ENCODE measurements at regions not wholly inside any gene's neighbourhood (a gene's known extent, or its start where the extent isn't known, plus 50 kb on each side); places are given as distances from the start of the nearest gene placed in this dataset.

DNA sequence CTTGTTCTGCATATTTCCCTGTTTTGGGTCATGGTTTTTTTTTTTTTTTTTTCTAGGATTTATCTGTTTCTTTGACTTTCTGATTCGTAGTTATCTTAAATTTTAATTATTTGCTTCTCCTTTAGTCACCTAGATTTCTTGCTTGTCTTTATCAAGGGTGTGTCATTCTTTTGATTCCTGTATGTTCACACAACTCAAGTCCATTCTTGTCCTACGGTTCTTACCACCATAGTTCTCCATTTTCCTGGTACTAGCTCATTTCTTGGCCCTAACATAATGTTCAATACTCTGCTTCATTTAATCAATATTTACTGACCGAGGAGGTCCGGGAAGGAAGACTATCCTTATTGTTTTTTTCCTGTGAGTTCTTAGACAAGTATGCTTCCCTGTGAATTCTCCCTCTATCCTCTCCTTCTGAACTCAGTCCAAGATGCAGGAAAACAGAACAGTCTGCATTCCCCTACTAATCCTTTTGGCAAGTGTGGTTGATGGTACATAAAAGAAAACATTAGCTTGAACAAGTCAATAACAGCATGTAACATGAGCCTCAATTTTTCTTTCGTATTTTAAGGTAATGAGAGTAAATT lies 1346.4 kb upstream of the SEL1L start:
- TF ChIP-seq CTCF (IDR thresholded peaks at IDR 0.05), result no peak
- no peak for TF ChIP-seq TCF7L2 (IDR thresholded peaks at IDR 0.05; ENCODE audit: low read depth, low read length)
- TF ChIP-seq, protein P1, sequence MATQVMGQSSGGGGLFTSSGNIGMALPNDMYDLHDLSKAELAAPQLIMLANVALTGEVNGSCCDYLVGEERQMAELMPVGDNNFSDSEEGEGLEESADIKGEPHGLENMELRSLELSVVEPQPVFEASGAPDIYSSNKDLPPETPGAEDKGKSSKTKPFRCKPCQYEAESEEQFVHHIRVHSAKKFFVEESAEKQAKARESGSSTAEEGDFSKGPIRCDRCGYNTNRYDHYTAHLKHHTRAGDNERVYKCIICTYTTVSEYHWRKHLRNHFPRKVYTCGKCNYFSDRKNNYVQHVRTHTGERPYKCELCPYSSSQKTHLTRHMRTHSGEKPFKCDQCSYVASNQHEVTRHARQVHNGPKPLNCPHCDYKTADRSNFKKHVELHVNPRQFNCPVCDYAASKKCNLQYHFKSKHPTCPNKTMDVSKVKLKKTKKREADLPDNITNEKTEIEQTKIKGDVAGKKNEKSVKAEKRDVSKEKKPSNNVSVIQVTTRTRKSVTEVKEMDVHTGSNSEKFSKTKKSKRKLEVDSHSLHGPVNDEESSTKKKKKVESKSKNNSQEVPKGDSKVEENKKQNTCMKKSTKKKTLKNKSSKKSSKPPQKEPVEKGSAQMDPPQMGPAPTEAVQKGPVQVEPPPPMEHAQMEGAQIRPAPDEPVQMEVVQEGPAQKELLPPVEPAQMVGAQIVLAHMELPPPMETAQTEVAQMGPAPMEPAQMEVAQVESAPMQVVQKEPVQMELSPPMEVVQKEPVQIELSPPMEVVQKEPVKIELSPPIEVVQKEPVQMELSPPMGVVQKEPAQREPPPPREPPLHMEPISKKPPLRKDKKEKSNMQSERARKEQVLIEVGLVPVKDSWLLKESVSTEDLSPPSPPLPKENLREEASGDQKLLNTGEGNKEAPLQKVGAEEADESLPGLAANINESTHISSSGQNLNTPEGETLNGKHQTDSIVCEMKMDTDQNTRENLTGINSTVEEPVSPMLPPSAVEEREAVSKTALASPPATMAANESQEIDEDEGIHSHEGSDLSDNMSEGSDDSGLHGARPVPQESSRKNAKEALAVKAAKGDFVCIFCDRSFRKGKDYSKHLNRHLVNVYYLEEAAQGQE (IDR thresholded peaks at IDR 0.05; ENCODE audit: insufficient read depth in 1 of 2, low read depth in 2 of 2, low read length in 1 of 2), result no peak
- TF ChIP-seq SIN3A (IDR thresholded peaks at IDR 0.05; ENCODE audit: borderline replicate concordance, insufficient read depth, low read depth, low read length), result no peak
